Hepatocyte (in vitro differentiated cells): ENCODE measurements at regions not wholly inside any gene's neighbourhood (a gene's known extent, or its start where the extent isn't known, plus 50 kb on each side); places are given as distances from the start of the nearest gene placed in this dataset.
A peak's percentile ranks its signal among the peaks of the same experiment; 100 is the strongest.
"Not testable (repeated sequence)": the region's sequence is repeated elsewhere in the genome, so short reads cannot be mapped to it uniquely, and the experiment has no call there.

Experiments used
- DNase-seq: peaks from one replicate; pipeline ENCODE4 v3.0.0-alpha.2; 2016; ENCODE audit warnings: low spot score
- H2AFZ ChIP-seq: fragments of 200-600 bp; sonication (generic); 2 replicates; pipeline ENCODE4 v1.6.0; 2016; ENCODE audit warnings: antibody characterized with exemption, mild to moderate bottlenecking
- H3K27ac ChIP-seq: fragments of 200-600 bp; sonication (generic); 2 replicates; pipeline ENCODE4 v1.5.1; 2016; ENCODE audit warnings: mild to moderate bottlenecking
- H3K27me3 ChIP-seq: fragments of 200-600 bp; sonication (generic); 2 replicates; pipeline ENCODE4 v1.6.1; 2016
- H3K36me3 ChIP-seq: fragments of 200-600 bp; sonication (generic); replicated peaks from 2 replicates; pipeline ENCODE4 v1.5.1; 2016; ENCODE audit warnings: low read depth; ENCODE audit not compliant: insufficient read depth
- H3K4me1 ChIP-seq: fragments of 200-600 bp; sonication (generic); 2 replicates; pipeline ENCODE4 v1.5.1; 2016; ENCODE audit warnings: mild to moderate bottlenecking, moderate library complexity; ENCODE audit not compliant: insufficient read depth
- H3K4me2 ChIP-seq: fragments of 200-600 bp; sonication (generic); 2 replicates; pipeline ENCODE4 v1.6.0; 2016
- H3K4me3 ChIP-seq: fragments of 200-600 bp; sonication (generic); 2 replicates; pipeline ENCODE4 v1.5.1; 2016; ENCODE audit warnings: mild to moderate bottlenecking
- H3K79me2 ChIP-seq: fragments of 200-600 bp; sonication (generic); 2 replicates; pipeline ENCODE4 v1.6.0; 2017; ENCODE audit warnings: mild to moderate bottlenecking
- H3K9me2 ChIP-seq: fragments of 200-600 bp; sonication (generic); replicated peaks from 2 replicates; pipeline ENCODE4 v1.6.0; 2017; ENCODE audit warnings: mild to moderate bottlenecking; ENCODE audit not compliant: insufficient read depth
- H3K9me3 ChIP-seq: fragments of 200-600 bp; sonication (generic); 2 replicates; pipeline ENCODE4 v1.5.1; 2016; ENCODE audit warnings: low read depth, mild to moderate bottlenecking
- H4K20me1 ChIP-seq: fragments of 200-600 bp; sonication (generic); 2 replicates; pipeline ENCODE4 v1.6.0; 2016; ENCODE audit warnings: mild to moderate bottlenecking; ENCODE audit not compliant: insufficient read depth, poor library complexity, severe bottlenecking
- EZH2 ChIP-seq: fragments of 200-600 bp; sonication (generic); IDR thresholded peaks from 2 replicates; pipeline ENCODE4 v1.6.1; 2016; ENCODE audit warnings: antibody characterized with exemption, mild to moderate bottlenecking, borderline replicate concordance
- EZH2phosphoT487 ChIP-seq: fragments of 200-600 bp; sonication (generic); IDR thresholded peaks from one replicate; pipeline ENCODE4 v1.6.1; 2018; ENCODE audit warnings: antibody characterized with exemption, mild to moderate bottlenecking, low read depth, moderate library complexity; ENCODE audit not compliant: unreplicated experiment, severe bottlenecking
- WGBS: methylation state at CpG from one replicate; pipeline ENCODE4 v1.1.6; 2016; ENCODE audit warnings: low lambda C conversion rate; ENCODE audit errors: missing lambda C conversion rate; 5-methylcytosine and 5-hydroxymethylcytosine counted together
- TF ChIP-seq, protein P1 (sequence below): fragments of 200-600 bp; sonication (generic); IDR thresholded peaks from 2 replicates; pipeline ENCODE4 v1.5.1; 2016; ENCODE audit warnings: antibody characterized with exemption, mild to moderate bottlenecking; ENCODE audit not compliant: poor library complexity

DNA sequence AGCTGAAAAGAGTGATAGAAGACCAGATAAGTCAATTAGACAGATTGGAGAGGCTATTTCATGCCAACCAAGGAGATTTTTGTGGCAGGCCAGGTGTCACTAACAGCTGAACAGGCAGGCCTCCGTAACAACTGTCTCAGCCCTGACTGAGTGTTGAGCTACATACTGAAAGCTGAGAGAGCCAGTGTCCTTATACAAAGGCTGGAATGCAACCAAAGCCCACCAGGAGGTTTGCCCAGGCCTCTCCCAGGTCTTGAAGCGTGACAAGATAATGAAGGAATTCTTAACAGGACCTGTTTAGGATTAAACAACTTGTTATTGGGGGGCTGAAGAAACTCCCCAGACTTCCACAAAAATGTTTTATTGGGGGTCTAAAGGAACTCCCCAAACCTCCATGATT, 290.2 kb upstream of the FRG1 start:
- H3K4me3 ChIP-seq, H3K79me2 ChIP-seq, DNase-seq, H3K9me3 ChIP-seq, H3K9me2 ChIP-seq, H2AFZ ChIP-seq, H3K27me3 ChIP-seq, H3K27ac ChIP-seq, H3K36me3 ChIP-seq, H3K4me2 ChIP-seq, H3K4me1 ChIP-seq, H4K20me1 ChIP-seq: not testable (repeated sequence)
- 90% methylated on average over 2 of the region's 2 CpGs for WGBS

DNA sequence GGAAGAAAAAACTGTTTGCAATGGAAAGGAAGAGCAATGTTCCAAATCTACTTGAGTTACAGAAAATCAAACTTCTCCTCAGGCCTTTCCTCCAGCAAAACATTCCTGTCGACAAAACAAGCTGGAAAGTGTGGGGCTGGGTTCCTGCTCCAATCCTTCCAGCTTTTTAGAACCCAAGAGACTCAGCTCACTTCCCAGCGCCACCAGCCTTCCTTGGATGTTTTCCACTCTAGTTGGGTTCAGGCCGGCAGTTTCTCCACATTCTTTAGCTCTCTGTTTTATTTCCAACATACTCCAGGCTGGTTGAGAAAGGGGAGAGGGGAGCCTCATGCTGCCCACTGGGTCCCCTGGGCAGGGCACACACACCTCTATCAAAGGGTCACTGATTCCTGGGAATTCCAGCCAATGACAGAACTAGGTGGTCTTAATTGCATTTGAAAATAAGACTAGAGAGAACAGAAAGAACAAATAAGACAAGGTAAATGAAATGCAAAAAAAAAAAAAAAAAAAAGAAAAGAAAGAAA, 287.5 kb upstream of the FRG1 start:
- WGBS = 17% methylated on average over 1 of the region's 3 CpGs
- not testable (repeated sequence) for H2AFZ ChIP-seq, H3K27ac ChIP-seq, H3K4me3 ChIP-seq, H3K27me3 ChIP-seq, H3K36me3 ChIP-seq, H4K20me1 ChIP-seq, H3K9me2 ChIP-seq, H3K9me3 ChIP-seq, H3K4me2 ChIP-seq, H3K4me1 ChIP-seq, H3K79me2 ChIP-seq, DNase-seq

DNA sequence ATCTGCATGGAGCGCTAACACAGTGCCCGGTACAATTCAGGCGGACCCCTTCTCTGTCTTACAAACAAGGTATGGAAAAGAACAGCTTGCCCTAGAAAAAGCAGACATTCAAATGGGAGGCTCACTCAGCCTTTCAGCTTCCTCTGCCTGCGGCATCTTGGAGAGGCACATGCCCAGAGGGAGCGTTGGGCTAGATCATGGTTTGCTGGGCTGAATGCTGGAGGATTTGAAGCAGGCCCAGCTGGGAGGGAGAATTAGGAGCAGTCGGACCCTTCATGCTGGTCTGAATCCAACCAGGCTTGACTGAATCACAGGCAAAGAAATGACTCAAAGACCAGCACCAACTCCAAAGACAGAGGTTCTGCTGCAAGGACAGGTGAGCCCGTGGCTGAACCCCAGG, 286.7 kb upstream of the FRG1 start:
- H3K4me3 ChIP-seq, H3K27ac ChIP-seq, H3K4me1 ChIP-seq, H3K79me2 ChIP-seq, H3K9me2 ChIP-seq, H4K20me1 ChIP-seq, DNase-seq, H3K36me3 ChIP-seq, H3K27me3 ChIP-seq, H3K4me2 ChIP-seq, H3K9me3 ChIP-seq, H2AFZ ChIP-seq: not testable (repeated sequence)
- 74% methylated on average over 7 of the region's 7 CpGs for WGBS

DNA sequence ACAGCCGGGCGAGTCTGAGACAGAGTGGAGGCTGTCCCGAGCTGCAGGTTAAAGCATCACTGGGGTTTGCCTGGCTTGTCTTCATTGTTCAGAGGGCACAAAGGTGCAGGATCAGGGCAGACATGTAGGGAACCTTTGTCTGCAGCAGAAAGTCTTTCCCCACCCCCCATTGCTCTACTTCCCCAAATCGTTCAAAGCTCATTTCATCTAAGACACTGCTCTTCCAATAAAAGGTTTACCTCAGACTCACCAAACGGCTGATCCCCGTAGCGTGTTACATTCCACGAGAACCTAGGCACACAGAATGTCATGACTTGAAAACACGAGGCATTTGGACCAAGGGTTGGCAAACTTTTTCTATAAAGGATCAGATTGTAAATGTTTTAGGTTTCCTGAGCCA, 286.3 kb upstream of the FRG1 start:
- not testable (repeated sequence) for H3K4me1 ChIP-seq, H3K4me2 ChIP-seq, H3K4me3 ChIP-seq, H2AFZ ChIP-seq, H4K20me1 ChIP-seq, H3K27ac ChIP-seq, H3K79me2 ChIP-seq, H3K9me3 ChIP-seq, DNase-seq, H3K27me3 ChIP-seq, H3K36me3 ChIP-seq, H3K9me2 ChIP-seq
- 50% methylated on average over 6 of the region's 9 CpGs for WGBS

DNA sequence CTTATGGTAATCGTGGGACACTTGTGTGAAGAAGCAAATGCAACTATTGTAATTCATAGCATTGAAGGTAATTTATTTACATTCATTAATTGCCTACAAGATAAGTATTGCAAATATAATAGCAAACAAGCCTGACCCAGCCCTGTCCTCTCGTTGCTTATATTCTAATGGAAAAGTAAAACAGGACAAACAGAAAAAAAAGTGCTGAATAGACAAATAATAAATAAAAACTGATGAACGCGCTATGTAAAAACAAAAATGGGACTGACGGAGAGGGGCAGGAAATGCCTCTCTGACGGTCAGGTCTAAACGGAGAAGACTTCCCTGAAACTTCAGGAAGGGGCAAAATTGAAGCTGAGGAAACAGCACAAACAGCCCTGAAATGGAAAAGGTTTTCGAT, 284.9 kb upstream of the FRG1 start:
- not testable (repeated sequence) for H4K20me1 ChIP-seq, H3K9me3 ChIP-seq, H3K4me3 ChIP-seq, H3K27me3 ChIP-seq, H3K4me2 ChIP-seq, H3K36me3 ChIP-seq, H3K9me2 ChIP-seq, H2AFZ ChIP-seq, H3K79me2 ChIP-seq, H3K27ac ChIP-seq, H3K4me1 ChIP-seq, DNase-seq
- WGBS = 91% methylated on average over 8 of the region's 8 CpGs

DNA sequence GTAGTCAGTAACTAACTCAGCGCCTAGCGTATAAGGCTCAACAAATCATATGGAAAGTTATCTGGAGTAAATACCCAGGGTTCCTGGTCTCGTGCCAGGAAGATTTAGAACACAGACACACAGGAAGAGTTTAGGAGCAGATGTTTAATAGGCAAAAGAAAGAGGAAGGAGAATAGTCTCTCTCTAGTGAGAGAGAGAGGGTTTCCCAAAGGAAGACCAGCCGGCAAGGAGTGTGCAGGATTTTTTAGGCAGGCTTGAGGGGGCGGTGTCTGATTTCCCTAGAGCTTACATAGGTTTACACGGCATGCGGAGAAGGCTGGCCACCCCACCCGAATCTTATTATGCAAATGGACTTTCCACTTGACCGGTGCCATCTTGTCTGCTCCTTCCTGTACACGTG, 284.0 kb upstream of the FRG1 start:
- H3K27ac ChIP-seq = peak overlapping the region; percentile 53
- H3K9me2 ChIP-seq = no peaks in the 10 kb centered on the region
- no peaks in the 10 kb centered on the region for H3K79me2 ChIP-seq
- no peaks in the 10 kb centered on the region for H3K36me3 ChIP-seq
- H3K27me3 ChIP-seq = no peaks in the 10 kb centered on the region
- no peaks in the 10 kb centered on the region for H3K9me3 ChIP-seq
- H2AFZ ChIP-seq = no peak overlapping the region
- TF ChIP-seq EZH2phosphoT487 (no peak), EZH2 (no peak)
- TF ChIP-seq, protein P1, sequence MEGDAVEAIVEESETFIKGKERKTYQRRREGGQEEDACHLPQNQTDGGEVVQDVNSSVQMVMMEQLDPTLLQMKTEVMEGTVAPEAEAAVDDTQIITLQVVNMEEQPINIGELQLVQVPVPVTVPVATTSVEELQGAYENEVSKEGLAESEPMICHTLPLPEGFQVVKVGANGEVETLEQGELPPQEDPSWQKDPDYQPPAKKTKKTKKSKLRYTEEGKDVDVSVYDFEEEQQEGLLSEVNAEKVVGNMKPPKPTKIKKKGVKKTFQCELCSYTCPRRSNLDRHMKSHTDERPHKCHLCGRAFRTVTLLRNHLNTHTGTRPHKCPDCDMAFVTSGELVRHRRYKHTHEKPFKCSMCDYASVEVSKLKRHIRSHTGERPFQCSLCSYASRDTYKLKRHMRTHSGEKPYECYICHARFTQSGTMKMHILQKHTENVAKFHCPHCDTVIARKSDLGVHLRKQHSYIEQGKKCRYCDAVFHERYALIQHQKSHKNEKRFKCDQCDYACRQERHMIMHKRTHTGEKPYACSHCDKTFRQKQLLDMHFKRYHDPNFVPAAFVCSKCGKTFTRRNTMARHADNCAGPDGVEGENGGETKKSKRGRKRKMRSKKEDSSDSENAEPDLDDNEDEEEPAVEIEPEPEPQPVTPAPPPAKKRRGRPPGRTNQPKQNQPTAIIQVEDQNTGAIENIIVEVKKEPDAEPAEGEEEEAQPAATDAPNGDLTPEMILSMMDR = no peak
- no peaks in the 10 kb centered on the region for H3K4me1 ChIP-seq
- WGBS = 50% methylated on average over 10 of the region's 10 CpGs
- no peak overlapping the region for H3K4me2 ChIP-seq
- DNase-seq = peak; percentile 45
- H4K20me1 ChIP-seq = no peaks in the 10 kb centered on the region
- H3K4me3 ChIP-seq = no peak overlapping the region

DNA sequence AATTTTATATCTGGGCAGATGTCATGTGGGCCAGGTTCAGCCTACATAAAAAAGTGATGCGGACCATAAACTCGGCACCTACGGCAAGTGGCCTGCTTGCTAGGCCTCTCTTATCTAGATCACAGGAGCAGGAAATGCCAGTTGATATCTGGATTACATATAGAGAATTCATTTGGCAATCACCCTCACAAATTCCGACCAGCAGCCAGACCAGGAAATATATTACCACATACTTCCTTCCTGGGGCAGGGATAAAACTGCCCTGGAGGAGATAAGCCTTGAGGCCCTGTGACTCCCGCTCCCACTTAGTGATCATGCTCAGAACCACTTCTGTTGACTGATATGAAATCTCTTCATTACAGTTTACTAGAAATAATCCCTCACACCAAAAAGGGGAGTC, 282.4 kb upstream of the FRG1 start:
- H3K27ac ChIP-seq = peak overlapping the region; percentile 13
- H3K4me3 ChIP-seq, H3K36me3 ChIP-seq, H3K9me3 ChIP-seq, H2AFZ ChIP-seq, H3K4me1 ChIP-seq, H3K4me2 ChIP-seq, H4K20me1 ChIP-seq, H3K27me3 ChIP-seq, H3K79me2 ChIP-seq, H3K9me2 ChIP-seq, DNase-seq: not testable (repeated sequence)
- WGBS = 53% methylated on average over 5 of the region's 5 CpGs

DNA sequence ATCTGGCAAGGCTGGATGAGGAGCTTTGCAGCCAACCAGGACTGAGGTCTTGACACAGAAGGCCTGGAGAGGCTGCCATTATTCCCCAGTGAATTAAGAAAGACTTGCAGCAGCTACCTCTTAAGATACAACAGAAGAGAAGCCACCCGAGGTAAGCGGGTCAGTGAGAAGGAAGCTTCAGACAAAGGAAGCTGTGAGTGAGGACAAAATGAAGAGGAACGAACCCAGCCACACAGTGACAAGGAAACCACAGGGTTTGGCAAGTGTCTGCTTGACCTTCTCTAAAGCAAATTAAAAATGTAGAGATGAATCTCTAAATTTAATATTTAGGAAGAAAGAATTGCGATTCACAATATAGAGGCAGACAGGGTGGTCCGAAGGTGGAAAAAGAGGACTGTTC, 281.8 kb upstream of the FRG1 start:
- not testable (repeated sequence) for DNase-seq, H4K20me1 ChIP-seq, H2AFZ ChIP-seq, H3K9me3 ChIP-seq, H3K4me1 ChIP-seq, H3K27me3 ChIP-seq, H3K4me2 ChIP-seq, H3K4me3 ChIP-seq, H3K36me3 ChIP-seq, H3K79me2 ChIP-seq, H3K9me2 ChIP-seq
- peak overlapping the region; percentile 13 for H3K27ac ChIP-seq
- 89% methylated on average over 5 of the region's 5 CpGs for WGBS
